GM19328 (cell line): ENCODE measurements at regions not wholly inside any gene's neighbourhood (a gene's known extent, or its start where the extent isn't known, plus 50 kb on each side); places are given as distances from the start of the nearest gene placed in this dataset.
A peak's percentile ranks its signal among the peaks of the same experiment; 100 is the strongest.
"Not testable (repeated sequence)": the region's sequence is repeated elsewhere in the genome, so short reads cannot be mapped to it uniquely, and the experiment has no call there.

Source experiments
- ATAC-seq: cut with Tn5 transposase; IDR thresholded peaks from one replicate; pipeline ENCODE4 v1.9.1; 2021; ENCODE audit warnings: mild to moderate bottlenecking, moderate library complexity; ENCODE audit not compliant: unreplicated experiment

GRCh38 chrX:115909017-115909416 lies 261.5 kb upstream of the AGTR2 start:
- no peak for ATAC-seq

- no peak for ATAC-seq
Observed at GRCh38 chrX:115911967-115912366, 258.6 kb upstream of the AGTR2 start.

DNA sequence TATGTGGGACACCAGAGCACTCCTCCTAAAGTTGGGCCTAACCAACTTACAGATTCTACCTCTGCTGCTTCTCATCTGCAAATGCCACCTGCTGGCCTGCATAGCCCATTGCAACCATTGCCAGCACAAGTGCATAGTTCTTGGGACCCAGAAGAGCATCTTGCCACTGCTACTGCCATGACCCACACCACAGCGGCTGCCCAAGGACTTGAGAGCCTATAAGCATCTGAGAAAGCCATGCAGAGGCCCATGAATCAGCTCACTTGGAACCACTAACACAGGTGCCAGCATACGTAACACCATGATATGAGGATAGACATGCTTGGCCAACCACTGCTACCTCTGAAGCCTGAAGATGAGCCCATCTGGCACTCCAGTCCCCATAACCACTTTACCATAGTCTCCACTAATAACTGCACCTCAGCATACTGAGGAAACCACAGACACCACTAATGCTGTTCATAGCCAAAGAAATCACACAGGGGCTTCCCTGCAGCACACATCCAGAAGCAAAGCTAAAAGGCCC lies 258.1 kb upstream of the AGTR2 start:
- ATAC-seq, result peak; percentile 87

DNA sequence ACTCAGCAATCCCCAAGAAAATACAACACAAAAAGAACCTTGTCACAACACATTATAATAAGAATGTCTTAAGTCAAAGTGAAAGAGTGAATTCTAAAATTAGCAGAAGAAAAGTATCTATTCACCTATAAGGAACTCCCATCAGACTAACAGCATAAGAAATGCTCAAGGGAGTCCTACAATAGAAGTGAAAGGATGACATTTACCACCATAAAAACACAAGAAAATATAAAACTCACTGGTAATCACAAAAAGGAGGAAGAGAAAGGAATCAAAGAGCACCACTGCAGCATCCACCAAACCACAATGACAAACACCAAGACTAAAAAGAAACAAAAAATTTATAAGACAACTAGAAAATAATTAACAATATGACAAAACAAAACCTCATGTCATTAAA lies 257.0 kb upstream of the AGTR2 start:
- peak; percentile 37 for ATAC-seq

GRCh38 chrX:115915625-115916024 lies 254.9 kb upstream of the AGTR2 start:
- not testable (repeated sequence) for ATAC-seq

DNA sequence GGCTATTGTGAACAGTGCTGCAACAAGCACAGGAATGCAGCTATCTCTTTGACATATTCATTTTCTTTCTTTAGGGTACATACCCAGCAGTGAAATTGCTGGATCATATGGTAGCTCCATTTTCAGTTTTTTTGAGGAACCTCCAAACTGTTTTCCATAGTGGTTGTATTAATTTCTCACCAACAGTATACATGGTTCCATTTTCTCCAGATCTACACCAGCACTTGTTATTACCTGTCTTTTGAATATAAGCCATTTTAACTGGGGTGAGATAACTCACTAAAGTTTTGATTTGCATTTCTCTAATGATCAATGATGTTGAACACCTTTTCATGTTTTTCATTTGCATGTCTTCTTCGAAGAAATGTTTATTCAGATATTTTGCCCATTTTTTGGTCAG lies 241.1 kb upstream of the AGTR2 start:
- ATAC-seq, result no peak

- no peak for ATAC-seq
Observed at GRCh38 chrX:115936008-115936407, 234.5 kb upstream of the AGTR2 start.

DNA sequence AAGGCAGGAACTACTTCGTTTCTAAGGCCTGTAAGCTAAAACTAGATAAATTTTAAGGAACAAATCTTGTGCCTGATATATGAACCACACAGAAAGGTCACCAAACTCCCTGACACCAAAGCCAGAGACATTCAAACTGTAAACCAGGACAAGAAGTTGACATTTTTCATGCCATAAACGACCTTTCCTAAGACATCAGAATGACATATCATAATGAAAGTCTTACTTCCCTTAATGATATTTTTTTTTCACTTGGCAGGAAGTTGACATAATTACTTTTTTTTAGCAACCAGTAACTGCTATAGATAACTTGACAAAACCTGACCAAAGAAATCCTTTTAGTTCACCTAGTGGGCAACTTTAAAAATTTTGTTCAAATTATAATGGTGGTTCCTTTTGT lies 231.5 kb upstream of the AGTR2 start:
- no peak for ATAC-seq

- ATAC-seq, result no peak
Observed at GRCh38 chrX:115939636-115940160, 230.8 kb upstream of the AGTR2 start.

DNA sequence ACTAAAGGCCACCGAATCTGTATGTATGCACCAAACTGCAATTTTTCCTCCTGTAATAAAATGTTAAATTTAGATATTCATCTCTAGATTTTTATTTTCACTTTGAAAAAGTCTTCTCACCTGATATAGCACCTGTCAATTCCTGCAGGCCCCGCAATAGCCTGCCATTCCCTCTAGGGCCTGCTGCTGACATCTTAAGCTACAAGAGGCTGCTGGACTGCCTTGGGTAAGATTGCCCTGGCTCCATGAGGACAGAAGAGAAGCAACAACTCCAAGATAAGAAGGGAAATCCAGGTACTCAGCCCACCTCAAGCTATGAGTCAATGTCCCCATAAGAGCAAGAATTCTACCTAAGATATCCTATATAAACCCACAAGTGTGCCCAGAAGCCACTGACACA lies 230.2 kb upstream of the AGTR2 start:
- peak; percentile 10 for ATAC-seq

DNA sequence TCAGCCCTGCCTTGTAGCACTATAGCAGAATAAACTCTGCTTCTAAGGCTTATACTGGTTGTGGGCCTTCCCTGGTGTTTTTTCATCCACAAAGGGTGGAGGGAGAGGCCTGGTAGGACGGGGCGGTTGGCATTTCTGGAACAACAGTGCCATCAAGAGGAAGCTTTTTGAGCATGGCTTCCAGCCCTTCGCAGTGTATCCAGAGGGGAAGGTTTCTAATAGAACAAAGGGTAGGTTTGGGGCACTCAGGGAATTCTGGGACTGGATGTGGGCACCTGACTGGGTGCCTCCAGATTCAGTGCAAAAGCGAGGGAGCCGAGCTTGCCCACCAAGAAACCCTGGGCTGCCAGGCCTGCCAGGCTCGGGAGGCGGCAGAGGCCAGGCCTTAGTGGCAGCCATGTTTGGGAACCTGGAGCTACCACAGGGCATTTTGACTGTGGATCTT lies 229.6 kb upstream of the AGTR2 start:
- ATAC-seq, result peak; percentile 71

- ATAC-seq, result no peak
Observed at GRCh38 chrX:115941388-115941787, 229.2 kb upstream of the AGTR2 start.

DNA sequence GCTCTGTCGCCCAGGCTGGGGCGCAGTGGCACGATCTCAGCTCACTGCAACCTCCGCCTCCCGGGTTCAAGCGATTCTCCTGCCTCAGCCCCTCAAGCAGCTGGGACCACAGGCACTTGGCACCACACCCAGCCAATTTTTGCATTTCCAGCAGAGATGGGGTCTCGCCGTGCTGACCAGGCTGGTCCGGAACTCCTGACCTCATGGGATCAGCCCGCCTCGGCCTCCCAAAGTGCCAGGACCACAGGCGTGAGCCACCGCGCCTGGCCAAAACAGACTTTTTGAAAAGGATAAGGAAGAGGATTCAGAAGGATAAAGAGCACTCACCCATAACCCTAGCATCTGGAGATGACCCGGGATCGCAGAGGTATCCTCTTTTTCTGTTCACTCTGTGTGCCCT lies 224.5 kb upstream of the AGTR2 start:
- ATAC-seq, result no peak

DNA sequence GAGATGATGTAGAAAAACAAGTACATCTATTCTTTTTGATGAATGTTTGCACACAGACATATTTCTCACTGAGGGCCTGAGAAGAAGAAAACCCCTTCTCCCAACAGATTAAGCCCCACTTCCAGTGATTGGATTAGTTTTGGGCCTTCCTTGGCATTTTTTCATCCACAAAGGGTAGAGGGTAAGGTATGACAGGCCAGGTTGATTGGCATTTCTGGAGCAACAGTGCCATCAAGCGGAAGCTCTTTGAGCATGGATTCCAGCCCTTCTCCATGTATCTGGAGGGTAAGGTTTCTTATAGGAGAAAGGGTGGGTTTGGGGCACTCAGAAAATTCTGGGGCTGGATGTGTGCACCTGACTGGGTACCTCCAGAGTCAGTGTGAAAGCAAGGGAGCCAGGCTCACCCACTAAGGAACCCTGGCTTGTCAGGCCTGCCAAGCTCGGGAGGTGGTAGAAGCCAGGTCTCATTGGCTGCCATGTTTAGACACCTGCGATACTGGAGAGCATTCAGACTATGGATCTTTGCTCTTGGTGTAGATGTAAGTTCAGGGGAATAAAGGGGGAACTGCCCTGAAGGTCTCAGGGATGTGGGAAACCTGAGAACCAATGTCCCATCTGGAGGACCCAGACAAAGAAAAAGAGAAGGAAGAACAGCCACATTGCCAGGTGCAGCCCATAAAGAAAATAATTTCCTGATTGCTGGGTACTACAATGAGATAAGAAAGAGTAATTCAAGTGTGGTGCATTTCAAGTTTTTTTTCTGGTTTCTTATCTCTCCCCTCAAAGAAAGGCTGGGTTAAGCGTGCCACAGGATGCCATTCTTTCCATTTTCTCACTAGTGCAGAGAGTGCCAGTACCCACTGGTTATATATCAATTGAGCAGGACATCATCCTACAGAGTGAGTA lies 222.3 kb upstream of the AGTR2 start:
- no peak for ATAC-seq

DNA sequence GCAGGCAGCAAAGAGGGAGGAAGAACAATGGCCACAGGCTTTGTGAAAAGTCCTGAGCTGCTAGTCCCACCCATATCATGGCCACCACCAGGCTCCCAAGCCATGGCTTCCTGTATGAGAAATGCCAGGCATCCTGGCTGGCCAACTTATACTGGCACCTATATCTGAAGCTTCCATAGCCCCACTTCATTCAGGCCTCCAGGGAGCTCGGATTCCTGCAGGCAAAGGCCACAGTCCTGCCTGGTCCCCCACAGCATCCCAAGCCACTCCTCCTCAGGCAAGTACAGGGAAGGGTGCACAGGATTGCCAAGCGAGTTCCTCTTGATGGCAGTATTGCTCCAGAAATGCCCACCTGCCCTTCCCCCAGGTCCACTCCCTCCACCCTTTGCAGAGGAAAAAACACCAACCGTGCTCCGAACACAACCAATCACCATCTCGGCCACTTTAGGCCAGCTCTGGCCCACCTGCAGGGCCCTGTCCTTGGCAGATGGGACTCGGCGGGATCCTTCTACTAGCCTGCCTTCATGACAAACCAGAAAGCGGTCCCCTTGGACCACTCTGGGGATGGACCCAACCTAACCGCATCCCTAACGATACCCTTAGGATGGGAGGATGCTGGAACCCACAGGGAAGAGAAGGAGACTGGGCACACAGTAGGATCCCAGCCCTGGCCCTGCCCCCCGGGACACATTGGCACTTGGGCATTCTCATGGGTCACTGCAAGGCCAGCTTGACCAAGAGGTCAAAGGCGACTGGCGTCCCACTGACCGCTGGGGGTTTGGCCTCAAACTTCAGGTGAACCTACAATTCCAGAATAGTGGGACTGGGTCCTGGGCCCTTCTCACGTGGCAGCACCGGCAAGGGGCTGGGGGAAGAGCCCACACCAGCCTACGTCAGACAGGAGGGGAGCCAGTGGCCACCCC lies 220.4 kb upstream of the AGTR2 start:
- ATAC-seq, result no peak

GRCh38 chrX:115952417-115953092 lies 218.0 kb upstream of the AGTR2 start:
- no peak for ATAC-seq

- no peak for ATAC-seq
Observed at GRCh38 chrX:115957862-115958490, 212.6 kb upstream of the AGTR2 start.

DNA sequence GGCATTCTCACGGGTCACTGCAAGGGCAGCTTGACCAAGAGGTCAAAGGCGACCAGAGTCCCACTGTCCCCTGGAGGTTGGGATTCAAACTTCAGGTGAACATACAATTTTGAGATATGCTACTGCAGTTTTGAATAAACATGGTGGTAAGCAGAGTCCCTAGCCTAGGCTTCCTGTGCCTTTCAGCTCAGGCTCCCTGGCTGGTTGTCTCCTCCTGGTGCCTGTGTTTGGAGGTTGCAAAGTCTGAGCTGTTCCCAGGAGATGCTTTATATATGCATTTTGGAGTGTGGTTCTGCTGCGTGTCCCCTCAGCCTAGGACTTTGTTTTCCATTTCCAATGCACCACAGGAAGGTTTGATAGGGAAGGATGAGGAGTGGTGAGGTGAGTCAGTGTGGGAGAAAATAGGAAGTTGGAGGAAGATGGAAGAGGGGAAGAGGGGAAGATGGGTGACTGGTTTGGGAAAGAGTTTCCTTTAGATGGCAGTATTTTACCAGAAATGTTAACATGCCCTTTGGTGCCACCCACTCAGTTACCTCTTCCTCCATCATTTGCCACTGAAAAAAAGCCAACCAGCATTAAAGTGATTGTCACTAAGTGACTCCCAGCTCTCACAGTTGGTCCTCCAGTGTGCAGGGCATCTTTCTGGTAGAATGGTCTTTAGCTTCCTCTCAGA lies 211.7 kb upstream of the AGTR2 start:
- no peak for ATAC-seq

- no peak for ATAC-seq
Observed at GRCh38 chrX:115960440-115961084, 210.0 kb upstream of the AGTR2 start.
